ENCODE measurements at regions not wholly inside any gene's neighbourhood (a gene's known extent, or its start where the extent isn't known, plus 50 kb on each side); places are given as distances from the start of the nearest gene placed in this dataset.
"Not testable (repeated sequence)": the region's sequence is repeated elsewhere in the genome, so short reads cannot be mapped to it uniquely, and the experiment has no call there.

DNA sequence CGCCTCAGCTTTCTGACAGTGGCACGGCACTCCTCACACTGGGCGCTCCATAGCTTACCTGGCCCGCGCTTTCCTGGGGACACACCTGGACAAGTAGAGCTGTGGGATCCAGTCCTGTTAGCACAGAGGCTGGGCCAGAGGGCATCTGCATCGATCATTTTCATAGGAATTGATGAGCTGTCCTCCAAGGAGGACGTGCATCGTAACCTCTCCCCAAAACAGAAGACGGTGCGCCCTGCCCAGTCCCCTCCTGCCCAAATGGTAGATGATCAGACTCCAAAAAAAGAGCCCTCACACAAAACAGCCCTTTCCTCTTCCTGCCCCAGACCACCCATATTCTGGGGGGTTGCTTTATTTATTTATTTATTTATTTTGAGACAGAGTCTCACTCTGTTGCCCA lies 161.2 kb downstream of the CTTN start:
- no peak for DNase-seq (ENCODE audit: low spot score)
- intact Hi-C loops (cut with DNase I): no loop called here
- no peak for ATAC-seq

- DNase-seq (ENCODE audit: low spot score); intact Hi-C loops (cut with DNase I); ATAC-seq: not testable (repeated sequence)
Observed at GRCh38 chr11:70560621-70561020, 162.3 kb downstream of the CTTN start.

DNA sequence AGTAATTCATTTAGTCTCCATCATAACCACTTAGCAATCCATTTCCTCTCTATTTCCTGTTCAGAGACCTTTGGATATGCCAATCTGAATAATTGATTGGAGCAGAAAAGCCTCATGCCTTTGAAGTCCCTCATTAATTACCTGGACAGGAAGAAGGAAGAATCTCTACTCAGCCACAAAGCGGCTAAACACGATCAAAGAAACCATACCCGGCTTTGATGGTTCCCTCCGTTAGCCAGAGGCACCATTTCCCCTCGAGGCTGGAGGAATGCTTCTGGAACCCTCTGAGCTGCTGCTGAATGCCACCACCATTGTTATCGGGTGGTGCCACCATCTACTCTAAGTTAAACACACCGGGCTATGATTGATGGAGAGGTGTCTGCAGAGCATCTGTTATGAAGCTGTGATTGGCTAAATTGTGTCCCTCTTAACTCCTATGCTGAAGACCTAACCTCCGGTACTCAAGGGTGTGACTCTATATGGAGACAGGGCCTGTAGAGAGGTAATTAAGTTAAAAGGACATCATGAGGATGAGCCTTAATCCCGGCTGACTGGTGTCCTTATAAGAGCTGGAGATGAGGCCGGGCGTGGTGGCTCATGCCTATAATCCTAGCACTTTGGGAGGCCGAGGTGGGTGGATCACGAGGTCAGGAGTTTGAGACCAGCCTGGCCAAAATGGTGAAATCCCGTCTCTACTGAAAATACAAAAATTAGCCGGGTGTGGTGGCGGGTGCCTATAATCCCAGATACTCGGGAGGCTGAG lies 168.6 kb downstream of the CTTN start:
- intact Hi-C loops (cut with DNase I): no loop called here
- DNase-seq (ENCODE audit: low spot score) (no peak), ATAC-seq (no peak)

DNA sequence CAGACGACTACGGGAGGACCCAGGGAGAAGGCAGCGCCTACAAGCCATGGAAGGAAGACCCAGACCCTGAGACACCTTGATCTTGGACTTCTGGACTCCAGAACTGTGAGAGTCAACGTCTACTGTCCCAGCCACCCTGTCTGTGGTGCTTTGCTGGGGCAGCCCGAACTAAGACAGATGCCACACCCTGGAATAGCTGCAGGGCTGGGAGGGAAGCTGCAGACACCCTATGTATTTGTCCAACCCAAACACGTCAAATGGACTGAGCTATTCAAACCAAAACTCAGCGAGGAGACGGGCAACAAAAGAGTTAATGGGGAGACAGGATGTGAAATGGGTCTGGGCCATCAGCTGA lies 169.3 kb downstream of the CTTN start:
- intact Hi-C loops (cut with DNase I): no loop called here
- ATAC-seq (no peak), DNase-seq (ENCODE audit: low spot score) (no peak)

DNA sequence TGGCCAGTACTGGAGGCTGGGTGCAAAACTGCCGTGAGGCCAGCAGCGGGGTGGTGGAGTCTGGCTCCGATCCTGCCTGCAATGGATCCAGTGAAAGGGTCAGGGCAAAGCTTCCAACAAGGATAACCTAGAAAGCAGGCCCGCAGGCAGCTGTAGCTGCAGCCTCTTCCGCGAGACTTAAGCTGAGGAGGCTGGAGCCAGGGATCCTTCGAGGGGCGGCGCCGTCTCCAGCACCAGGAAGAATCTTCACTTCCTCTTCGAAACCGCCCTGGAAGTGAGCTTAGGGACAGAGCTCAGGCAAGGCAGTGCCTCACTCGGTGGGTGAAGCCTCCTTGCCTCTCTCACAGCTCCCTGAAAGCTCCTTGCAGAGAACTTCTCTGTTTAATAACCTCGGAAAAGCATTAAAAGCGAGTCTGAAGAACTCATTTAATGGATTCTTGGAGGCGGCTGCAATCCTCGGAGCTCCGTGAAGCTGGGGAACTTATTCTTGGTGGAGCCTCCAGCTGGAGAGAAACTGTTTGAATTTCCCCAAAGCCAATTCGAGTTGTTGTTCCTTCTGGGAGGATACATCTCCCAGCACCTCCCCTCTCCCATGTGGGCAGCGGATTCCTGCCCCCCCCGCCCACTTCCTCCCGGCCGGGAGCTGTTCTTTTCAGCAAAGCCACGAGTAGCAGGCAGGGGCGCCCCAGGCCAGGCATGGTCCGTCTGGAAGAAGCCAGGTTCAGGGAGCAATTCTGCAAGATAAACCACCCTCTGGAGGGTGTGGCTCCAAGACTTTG lies 169.9 kb downstream of the CTTN start:
- intact Hi-C loops (cut with DNase I): no loop called here
- DNase-seq (ENCODE audit: low spot score): peak; percentile 75
- peak; percentile 91 for ATAC-seq

DNA sequence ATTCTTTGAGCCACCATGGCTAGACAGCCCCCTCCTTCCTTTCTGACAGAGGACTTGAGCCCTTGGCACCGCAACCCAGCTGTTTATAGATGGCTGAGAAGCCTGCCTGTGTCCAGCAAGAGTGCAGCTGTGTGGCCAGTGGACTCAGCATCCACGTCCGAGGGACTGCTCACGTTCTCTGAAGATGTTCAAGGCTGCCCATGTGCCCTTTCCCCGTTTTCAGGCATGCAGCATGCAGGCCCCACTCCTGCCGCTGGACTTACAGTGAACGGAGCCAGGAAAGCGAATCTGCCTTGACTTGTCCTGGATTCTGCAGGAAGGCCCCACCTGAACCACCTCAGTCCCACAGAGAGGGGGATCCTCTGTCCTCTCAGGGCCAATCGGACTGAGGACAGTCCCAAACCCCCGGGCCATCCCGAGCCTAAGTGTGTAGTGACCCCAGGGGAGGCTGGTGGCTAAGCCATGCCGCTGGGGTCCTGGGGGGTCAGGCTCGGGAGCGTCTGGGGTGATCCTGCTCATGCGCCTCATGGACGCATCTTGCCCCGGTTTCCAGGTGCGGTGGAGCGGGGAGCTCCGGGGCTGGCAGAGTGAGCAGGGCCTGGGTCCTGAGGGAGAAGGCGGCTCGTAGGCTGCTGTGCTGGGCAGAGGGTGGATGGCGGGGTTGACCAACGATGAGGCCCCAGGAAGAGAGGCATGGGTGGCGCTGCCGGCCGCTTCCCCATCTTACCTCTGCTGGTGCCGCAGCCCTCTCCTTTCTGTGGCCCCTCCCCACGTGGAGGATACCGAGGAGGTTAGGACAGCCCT lies 170.7 kb downstream of the CTTN start:
- DNase-seq (ENCODE audit: low spot score): no peak
- intact Hi-C loops (cut with DNase I): no loop called here
- ATAC-seq: peak; percentile 14

DNA sequence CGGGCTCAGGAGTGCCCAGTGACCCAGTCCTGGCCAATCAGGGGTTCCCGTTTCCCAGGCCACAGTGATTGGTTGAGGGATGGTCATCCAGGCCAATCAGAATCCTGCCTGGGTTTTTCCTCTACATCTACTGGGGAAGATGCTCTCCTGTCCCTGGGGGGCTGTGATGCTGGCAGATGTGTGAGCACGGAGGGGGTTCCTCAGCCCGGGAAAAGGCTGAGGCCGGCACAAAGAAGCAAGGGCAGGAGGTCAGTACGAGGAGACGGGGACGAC lies 171.2 kb downstream of the CTTN start:
- intact Hi-C loops (cut with DNase I): no loop called here
- DNase-seq (ENCODE audit: low spot score) (no peak), ATAC-seq (no peak)

GRCh38 chr11:70569996-70570692 lies 171.8 kb downstream of the CTTN start:
- DNase-seq (ENCODE audit: low spot score) (no peak), ATAC-seq (no peak)
- intact Hi-C loops (cut with DNase I): no loop called here

DNA sequence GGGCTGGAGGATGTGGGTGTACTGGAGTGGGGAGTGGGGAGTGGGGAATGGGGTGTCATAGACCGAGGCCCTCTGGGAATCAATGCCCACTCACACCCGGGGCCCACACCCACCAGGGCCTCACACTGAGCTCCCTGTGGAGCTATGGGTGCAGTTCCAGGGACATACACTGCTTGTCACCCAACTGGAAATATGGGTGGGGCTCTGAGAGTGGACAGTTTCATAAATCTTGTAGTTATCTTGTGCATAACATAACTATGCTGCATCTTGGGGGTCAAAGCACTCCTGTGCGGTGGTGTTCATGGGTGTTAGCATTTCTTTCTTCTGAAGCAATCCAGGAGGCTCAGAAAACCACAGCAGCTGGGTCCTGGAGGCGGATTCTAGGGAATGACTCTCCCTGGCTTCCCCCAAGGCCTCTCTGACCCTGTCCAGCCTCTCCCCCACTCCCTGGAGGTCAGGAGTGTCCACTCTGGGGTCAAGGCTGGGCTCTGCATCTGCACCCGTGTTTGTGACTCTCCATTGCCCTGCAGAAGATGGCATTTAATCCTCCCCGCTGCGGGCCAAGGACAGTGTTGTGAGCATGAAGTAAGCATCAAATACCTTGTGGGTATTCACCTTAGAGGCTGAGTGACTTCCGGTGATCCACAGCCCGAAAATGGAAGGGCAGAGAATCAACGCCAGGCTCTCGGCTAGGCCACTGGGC lies 172.5 kb downstream of the CTTN start:
- ATAC-seq (no peak), DNase-seq (ENCODE audit: low spot score) (no peak)
- intact Hi-C loops (cut with DNase I): no loop called here

- intact Hi-C loops (cut with DNase I): no loop called here
- DNase-seq (ENCODE audit: low spot score): no peak
- ATAC-seq: no peak
Observed at GRCh38 chr11:70572974-70573260, 174.6 kb downstream of the CTTN start.

DNA sequence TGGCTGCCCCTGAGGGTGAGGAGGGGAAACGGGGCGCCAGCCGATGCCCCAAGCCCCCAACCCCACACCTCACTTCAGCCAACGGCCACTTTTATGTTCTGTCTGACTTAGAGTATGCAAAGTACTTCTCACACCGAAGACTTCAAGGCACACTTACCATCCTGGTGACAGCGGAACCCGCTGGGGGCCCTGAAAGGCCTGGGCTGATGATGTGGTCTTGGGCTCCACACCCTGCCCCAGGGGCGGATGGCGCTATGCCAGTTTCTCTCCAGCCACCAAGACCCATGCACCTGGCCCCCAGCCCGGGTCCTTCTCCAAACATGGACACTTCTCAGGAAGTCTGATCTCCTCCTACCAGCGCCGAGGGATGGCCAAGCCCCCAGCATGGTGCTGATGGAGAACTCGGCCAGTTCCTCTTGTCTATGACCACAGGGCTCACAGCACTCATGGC lies 175.4 kb downstream of the CTTN start:
- intact Hi-C loops (cut with DNase I): no loop called here
- no peak for DNase-seq (ENCODE audit: low spot score)
- no peak for ATAC-seq

DNA sequence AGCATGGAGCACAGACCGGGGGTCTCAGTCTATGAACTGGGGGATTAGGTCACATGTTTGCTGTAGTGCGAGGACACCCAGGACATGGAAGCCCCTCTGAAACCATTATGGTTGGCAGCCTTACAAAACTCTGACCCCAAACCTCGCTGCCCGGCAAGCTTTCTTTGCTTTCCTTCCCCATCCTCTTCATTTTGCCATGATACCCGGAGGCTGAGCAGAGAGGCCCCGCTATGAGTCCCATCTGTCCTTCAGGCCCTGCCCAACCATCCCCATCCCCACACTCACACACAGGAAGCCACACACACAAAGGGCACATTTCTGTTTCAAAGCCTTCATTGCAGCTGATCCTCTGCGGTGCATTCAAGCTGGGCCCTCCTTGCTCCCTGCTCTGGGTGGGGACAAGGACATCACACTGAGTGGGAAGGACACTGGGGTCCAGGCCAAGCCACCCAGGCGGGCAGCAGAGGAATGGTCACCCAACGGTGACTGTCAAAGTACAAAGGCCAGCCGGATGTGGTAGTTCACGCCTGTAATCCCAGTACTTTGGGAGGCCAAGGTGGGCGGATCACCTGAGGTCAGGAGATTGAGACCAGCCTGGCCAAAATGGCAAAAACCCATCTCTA lies 176.5 kb downstream of the CTTN start:
- intact Hi-C loops (cut with DNase I): no loop called here
- ATAC-seq: no peak
- DNase-seq (ENCODE audit: low spot score): no peak

DNA sequence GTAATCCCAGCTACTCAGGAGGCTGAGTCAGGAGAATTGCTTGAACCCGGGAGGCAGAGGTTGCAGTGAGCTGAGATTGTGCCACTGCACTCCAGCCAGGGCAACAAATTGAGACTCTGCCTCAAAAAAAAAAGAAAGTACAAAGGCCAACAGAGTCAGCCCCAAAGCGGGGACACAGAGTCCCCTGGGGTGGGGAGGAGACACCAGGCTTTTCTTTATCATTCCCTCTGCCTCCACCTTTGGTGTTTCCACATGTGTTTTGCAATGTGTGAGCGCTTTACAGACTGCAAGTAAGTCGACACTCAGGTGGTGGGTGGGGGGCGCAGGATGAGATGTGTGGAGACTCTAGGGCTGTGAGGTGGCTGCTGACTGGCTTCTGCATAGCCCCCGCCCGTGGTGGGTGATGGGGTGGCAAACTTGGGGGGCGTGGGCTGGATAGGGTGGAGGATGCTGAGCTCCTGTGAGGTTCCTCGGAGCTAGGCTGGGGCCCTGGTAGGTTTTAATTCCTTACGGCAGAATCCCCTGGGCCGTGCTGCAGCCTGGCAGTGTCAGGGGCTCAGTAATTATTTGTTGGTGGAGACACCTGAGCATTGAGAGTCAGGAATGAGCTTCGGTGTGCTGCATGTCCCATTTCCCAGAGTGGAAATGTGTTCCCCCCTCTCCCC lies 177.2 kb downstream of the CTTN start:
- intact Hi-C loops (cut with DNase I): no loop called here
- no peak for ATAC-seq
- no peak for DNase-seq (ENCODE audit: low spot score)

DNA sequence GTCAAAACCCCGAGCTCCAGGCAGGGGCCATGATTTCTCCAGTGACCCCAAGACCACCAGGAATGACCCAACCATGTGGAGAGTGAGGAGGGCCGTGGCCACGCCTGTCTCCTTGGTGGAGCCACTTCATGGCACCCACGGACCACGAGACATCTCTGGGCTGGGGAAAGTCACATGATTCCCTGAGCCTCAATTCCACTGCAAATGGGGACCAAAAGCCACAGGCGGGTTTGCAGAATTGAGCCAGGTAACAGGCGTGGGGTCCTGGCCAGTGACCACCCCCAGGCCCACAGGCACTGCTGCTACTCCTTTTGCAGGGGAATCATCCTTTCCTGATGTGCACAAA lies 178.9 kb downstream of the CTTN start:
- intact Hi-C loops (cut with DNase I): no loop called here
- no peak for DNase-seq (ENCODE audit: low spot score)
- ATAC-seq: no peak

DNA sequence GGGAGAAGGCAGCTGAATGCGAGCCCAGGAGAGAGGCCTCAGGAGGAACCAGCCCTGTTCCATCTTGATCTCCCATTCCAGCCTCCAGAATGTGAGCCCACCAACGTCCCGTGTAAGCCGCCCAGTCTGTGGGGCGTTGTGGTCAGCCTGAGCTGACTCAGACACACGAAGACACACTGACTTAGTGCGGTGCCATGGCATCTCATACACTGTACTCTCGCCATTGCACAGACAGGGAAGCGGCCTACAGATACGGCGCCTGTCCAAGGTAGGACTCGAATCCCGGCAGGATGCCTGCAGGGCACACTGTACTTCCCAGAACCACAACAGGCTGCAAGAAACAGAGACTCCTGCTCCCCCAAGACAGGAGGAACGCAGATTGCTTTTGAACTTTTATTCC lies 179.6 kb downstream of the CTTN start:
- intact Hi-C loops (cut with DNase I): no loop called here
- DNase-seq (ENCODE audit: low spot score) (no peak), ATAC-seq (no peak)

- intact Hi-C loops (cut with DNase I): no loop called here
- ATAC-seq (no peak), DNase-seq (ENCODE audit: low spot score) (peak; percentile 35)
Observed at GRCh38 chr11:70578371-70578770, 180.0 kb downstream of the CTTN start.

DNA sequence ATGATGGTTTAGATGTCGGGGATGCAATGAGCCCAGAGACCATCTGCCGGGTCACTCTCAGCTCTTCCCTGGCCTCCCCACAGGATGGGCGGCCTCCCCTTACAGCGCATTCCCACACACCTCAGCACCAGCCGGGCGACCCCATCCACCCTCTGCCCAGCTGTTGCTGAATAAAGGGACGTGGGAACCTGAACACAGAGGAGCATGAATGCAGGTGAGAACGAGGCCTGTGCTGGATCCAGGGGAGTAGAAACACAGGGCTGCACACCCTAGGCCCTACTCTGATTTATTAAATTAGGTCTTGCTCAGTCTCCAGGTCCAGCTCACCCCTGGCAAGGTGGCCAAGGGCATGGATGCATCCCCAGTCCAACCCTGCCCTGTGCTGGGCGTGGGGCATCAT lies 180.5 kb downstream of the CTTN start:
- intact Hi-C loops (cut with DNase I): no loop called here
- ATAC-seq: no peak
- DNase-seq (ENCODE audit: low spot score): no peak

DNA sequence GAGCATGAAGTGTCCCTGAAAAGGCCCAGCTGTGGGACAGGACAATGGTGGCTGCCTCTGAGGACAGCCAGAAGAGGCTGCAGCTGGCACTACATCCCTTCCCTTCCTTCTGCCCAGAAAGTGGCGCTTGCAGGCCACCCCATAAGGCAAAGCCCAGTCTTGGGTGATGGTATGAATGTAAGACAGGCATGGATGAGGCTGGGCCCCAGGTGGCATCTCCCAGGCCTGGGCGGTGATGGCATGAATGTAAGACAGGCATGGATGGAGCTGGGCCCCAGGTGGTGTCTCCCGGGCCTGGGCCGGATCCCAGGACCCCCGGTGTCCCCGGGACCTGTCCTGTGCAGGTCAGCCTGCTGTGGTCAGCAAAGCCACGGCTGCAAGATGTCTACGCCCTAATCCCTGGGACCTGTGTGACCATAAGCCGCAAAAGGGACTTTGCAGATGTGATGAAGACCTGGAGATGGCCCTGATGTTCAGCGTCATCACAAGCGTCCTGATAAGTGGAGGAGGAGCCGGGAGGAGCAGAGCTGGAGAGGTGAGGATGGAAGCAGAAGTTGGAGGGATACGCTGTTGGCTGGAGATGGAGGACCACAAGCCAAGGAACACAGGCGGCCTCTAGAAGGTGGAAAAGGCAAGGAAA lies 181.1 kb downstream of the CTTN start:
- intact Hi-C loops (cut with DNase I): no loop called here
- ATAC-seq (no peak), DNase-seq (ENCODE audit: low spot score) (peak; percentile 44)

Measured in sciatic nerve (tissue), 2 donors.